WTC11 (cell line): ENCODE measurements at regions not wholly inside any gene's neighbourhood (a gene's known extent, or its start where the extent isn't known, plus 50 kb on each side); places are given as distances from the start of the nearest gene placed in this dataset.

ENCODE experiments used
- ATAC-seq: fragments of 200-7000 bp; cut with Tn5 transposase; 2 replicates; pipeline ENCODE4 v1.10.0; 2021; ENCODE audit warnings: mild to moderate bottlenecking, moderate library complexity
- CTCF ChIA-PET: fragments of 300-600 bp; sonication (Branson Sonifier 250); formaldehyde crosslinking; loops from one replicate; lab custom pipeline; 2021; ENCODE audit warnings: antibody characterized with exemption; lab: Charles Lee
- POLR2A ChIA-PET: fragments of 350-600 bp; sonication (Branson Sonifier 250); formaldehyde crosslinking; loops from one replicate; lab custom pipeline; 2021; ENCODE audit warnings: antibody characterized with exemption; lab: Charles Lee
- DNase-seq: peaks from one replicate; pipeline ENCODE4 v3.0.0; 2021; ENCODE audit warnings: low spot score
- H3K27ac Mint-ChIP-seq: 2 replicates; pipeline ENCODE4 v1.8.0; 2021; ENCODE audit warnings: mixed read lengths
- H3K27me3 Mint-ChIP-seq: 2 replicates; pipeline ENCODE4 v1.8.0; 2021; ENCODE audit warnings: low read depth, mild to moderate bottlenecking, moderate library complexity, mixed read lengths
- H3K36me3 Mint-ChIP-seq: 2 replicates; pipeline ENCODE4 v1.8.0; 2021; ENCODE audit warnings: mixed read lengths
- H3K4me1 Mint-ChIP-seq: 2 replicates; pipeline ENCODE4 v1.8.0; 2022; ENCODE audit warnings: mixed read lengths
- H3K4me3 Mint-ChIP-seq: 2 replicates; pipeline ENCODE4 v1.8.0; 2021; ENCODE audit warnings: mild to moderate bottlenecking, moderate library complexity, mixed read lengths
- H3K9me3 Mint-ChIP-seq: 2 replicates; pipeline ENCODE4 v1.8.0; 2021; ENCODE audit warnings: mixed read lengths
- ATF1 ChIP-seq: sonication (generic); formaldehyde crosslinking; IDR thresholded peaks from 2 replicates; pipeline ENCODE4 v1.8.1; 2023; ENCODE audit warnings: mild to moderate bottlenecking, moderate library complexity, missing genetic modification reagents
- CDX4 ChIP-seq: fragments of 250-450 bp; sonication (Bioruptor Pico); IDR thresholded peaks from 2 replicates; pipeline ENCODE4 v1.9.0; 2021; ENCODE audit warnings: moderate library complexity, mild to moderate bottlenecking, inconsistent platforms, borderline replicate concordance
- CREB1 ChIP-seq: sonication (generic); formaldehyde crosslinking; IDR thresholded peaks from 2 replicates; pipeline ENCODE4 v1.8.0; 2023; ENCODE audit warnings: mild to moderate bottlenecking, missing genetic modification reagents
- ESRRA ChIP-seq: sonication (generic); formaldehyde crosslinking; IDR thresholded peaks from 2 replicates; pipeline ENCODE4 v1.8.1; 2022; ENCODE audit warnings: mild to moderate bottlenecking, missing genetic modification reagents, borderline replicate concordance
- FOXJ3 ChIP-seq: sonication (generic); formaldehyde crosslinking; IDR thresholded peaks from 2 replicates; pipeline ENCODE4 v1.9.0; 2021; ENCODE audit warnings: missing genetic modification reagents, mild to moderate bottlenecking, borderline replicate concordance
- GABPB1 ChIP-seq: sonication (generic); formaldehyde crosslinking; IDR thresholded peaks from 2 replicates; pipeline ENCODE4 v1.8.1; 2023; ENCODE audit warnings: mild to moderate bottlenecking, missing genetic modification reagents
- GTF2I ChIP-seq: fragments of 250-450 bp; sonication (Bioruptor Pico); conservative IDR thresholded peaks from 2 replicates; pipeline ENCODE4 v1.4.0; 2021; ENCODE audit warnings: mild to moderate bottlenecking
- KAT7 ChIP-seq: sonication (generic); formaldehyde crosslinking; IDR thresholded peaks from 2 replicates; pipeline ENCODE4 v1.8.1; 2023; ENCODE audit warnings: missing genetic modification reagents, mild to moderate bottlenecking, borderline replicate concordance
- MAX ChIP-seq: sonication (generic); formaldehyde crosslinking; IDR thresholded peaks from 2 replicates; pipeline ENCODE4 v1.8.0; 2022; ENCODE audit warnings: mild to moderate bottlenecking, missing genetic modification reagents
- NFE2L1 ChIP-seq: sonication (generic); formaldehyde crosslinking; IDR thresholded peaks from 2 replicates; pipeline ENCODE4 v1.8.1; 2023; ENCODE audit warnings: missing genetic modification reagents
- PRDM15 ChIP-seq: sonication (generic); formaldehyde crosslinking; IDR thresholded peaks from 2 replicates; pipeline ENCODE4 v1.8.0; 2022; ENCODE audit warnings: missing genetic modification reagents
- RELA ChIP-seq: sonication (generic); formaldehyde crosslinking; IDR thresholded peaks from 2 replicates; pipeline ENCODE4 v1.8.1; 2022; ENCODE audit warnings: missing genetic modification reagents, mild to moderate bottlenecking, borderline replicate concordance
- STAT6 ChIP-seq: sonication (generic); formaldehyde crosslinking; conservative IDR thresholded peaks from 2 replicates; pipeline ENCODE4 v1.8.1; 2023; ENCODE audit warnings: mild to moderate bottlenecking, low read depth, missing genetic modification reagents, moderate library complexity
- ZBTB43 ChIP-seq: sonication (generic); formaldehyde crosslinking; IDR thresholded peaks from 2 replicates; pipeline ENCODE4 v1.8.1; 2023; ENCODE audit warnings: mild to moderate bottlenecking, missing genetic modification reagents
- ZNF317 ChIP-seq: sonication (generic); formaldehyde crosslinking; IDR thresholded peaks from 2 replicates; pipeline ENCODE4 v1.8.1; 2023; ENCODE audit warnings: low read depth, mild to moderate bottlenecking, moderate library complexity, missing genetic modification reagents, borderline replicate concordance
- ZNF425 ChIP-seq: fragments of 250-450 bp; sonication (Bioruptor Pico); conservative IDR thresholded peaks from 2 replicates; pipeline ENCODE4 v1.9.0; 2021; ENCODE audit warnings: mild to moderate bottlenecking

GRCh38 chr12:119245904-119246494 lies 67.3 kb downstream of the HSPB8 start:
- CTCF ChIA-PET: interaction anchor here (0.9 kb wide), 1 partner anchor 11 kb away, joined by 3 read pairs; no protein-coding TSS in a partner anchor
- Mint-ChIP-seq H3K4me3 (no peak overlapping the region), H3K4me1 (peaks cover 7% of the 10 kb centered on the region; the same call in 1 of the 2 replicates), H3K9me3 (peaks cover 7% of the 10 kb centered on the region; the same call in 1 of the 2 replicates), H3K27me3 (no peaks in the 10 kb centered on the region; the same call in 1 of the 2 replicates), H3K36me3 (no peaks in the 10 kb centered on the region), H3K27ac (no peak overlapping the region; the same call in 1 of the 2 replicates)
- TF ChIP-seq KAT7 (CRISPR knock-in tag) (no peak), GABPB1 (CRISPR knock-in tag) (peak; percentile 79)
- ATAC-seq (no peak), DNase-seq (no peak)
- POLR2A ChIA-PET: no interaction called here

- Mint-ChIP-seq H3K4me3 (no peak overlapping the region), H3K36me3 (no peaks in the 10 kb centered on the region), H3K4me1 (no peaks in the 10 kb centered on the region)
These were observed 68.4 kb downstream of the HSPB8 start for GRCh38 chr12:119247007-119247719.

GRCh38 chr12:119247720-119248043 lies 69.0 kb downstream of the HSPB8 start:
- CTCF ChIA-PET: no interaction called here
- H3K36me3 Mint-ChIP-seq: no peaks in the 10 kb centered on the region
- no peak overlapping the region for H3K4me3 Mint-ChIP-seq
- TF ChIP-seq RELA (CRISPR knock-in tag): no peak
- TF ChIP-seq ZNF425: no peak
- no peak for TF ChIP-seq MAX (CRISPR knock-in tag)
- TF ChIP-seq PRDM15 (CRISPR knock-in tag): no peak
- no peak for TF ChIP-seq ZNF317 (CRISPR knock-in tag)
- no peak for TF ChIP-seq GTF2I (CRISPR knock-in tag)
- TF ChIP-seq GABPB1 (CRISPR knock-in tag): no peak
- no peak for TF ChIP-seq ESRRA (CRISPR knock-in tag)
- no peak for TF ChIP-seq ATF1 (CRISPR knock-in tag)
- no peak for TF ChIP-seq CDX4 (CRISPR knock-in tag)

More at GRCh38 chr12:119247007-119247719, 68.4 kb downstream of the HSPB8 start:
- DNase-seq: no peak
- POLR2A ChIA-PET: no interaction called here
- no peak for TF ChIP-seq STAT6
- no peak for TF ChIP-seq CREB1
- TF ChIP-seq ZBTB43 (CRISPR knock-in tag): no peak
- TF ChIP-seq GTF2I (CRISPR knock-in tag): no peak
- TF ChIP-seq NFE2L1: no peak
- TF ChIP-seq ATF1 (CRISPR knock-in tag): no peak
- TF ChIP-seq FOXJ3: no peak
- TF ChIP-seq, all 79 proteins: peak for 0
- CTCF ChIA-PET: interaction anchor here (0.9 kb wide), 1 partner anchor 12 kb away, joined by 3 read pairs; no protein-coding TSS in a partner anchor
- Mint-ChIP-seq H3K27ac (no peak overlapping the region), H3K9me3 (peaks cover 7% of the 10 kb centered on the region; the same call in 1 of the 2 replicates), H3K27me3 (no peaks in the 10 kb centered on the region; the same call in 1 of the 2 replicates)
- ATAC-seq: no peak

More at GRCh38 chr12:119247720-119248043, 69.0 kb downstream of the HSPB8 start:
- H3K27me3 Mint-ChIP-seq: no peaks in the 10 kb centered on the region; the same call in 1 of the 2 replicates
- peaks cover 7% of the 10 kb centered on the region; the same call in 1 of the 2 replicates for H3K9me3 Mint-ChIP-seq
- ATAC-seq: no peak
- no peak for DNase-seq
- POLR2A ChIA-PET: no interaction called here
- H3K4me1 Mint-ChIP-seq: no peaks in the 10 kb centered on the region
- H3K27ac Mint-ChIP-seq: no peak overlapping the region
